HG03175 (cell line): ENCODE measurements at regions not wholly inside any gene's neighbourhood (a gene's known extent, or its start where the extent isn't known, plus 50 kb on each side); places are given as distances from the start of the nearest gene placed in this dataset.
"Not testable (repeated sequence)": the region's sequence is repeated elsewhere in the genome, so short reads cannot be mapped to it uniquely, and the experiment has no call there.

Experiments
- ATAC-seq: cut with Tn5 transposase; IDR thresholded peaks from one replicate; pipeline ENCODE4 v1.9.1; 2021; ENCODE audit warnings: mild to moderate bottlenecking, moderate library complexity; ENCODE audit not compliant: unreplicated experiment

DNA sequence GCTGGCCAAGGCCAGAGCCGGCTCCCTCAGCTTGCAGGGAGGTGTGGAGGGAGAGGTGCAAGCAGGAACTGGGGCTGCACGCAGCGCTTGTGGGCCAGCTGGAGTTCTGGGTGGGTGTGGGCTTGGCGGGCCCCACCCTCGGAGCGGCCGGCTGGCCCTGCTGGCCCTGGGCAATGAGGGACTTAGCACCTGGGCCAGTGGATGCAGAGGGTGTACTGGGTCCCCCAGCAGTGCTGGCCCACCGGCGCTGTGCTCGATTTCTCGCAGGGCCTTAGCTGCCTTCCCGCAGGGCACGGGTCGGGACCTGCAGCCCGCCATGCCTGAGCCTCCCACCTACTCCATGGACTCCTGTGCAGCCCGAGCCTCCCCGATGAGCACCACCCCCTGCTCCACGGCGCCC, 115.6 kb upstream of the MARK1 start:
- ATAC-seq, result not testable (repeated sequence)

- ATAC-seq, result no peak
Observed at GRCh38 chr1:220410611-220411010, 117.3 kb upstream of the MARK1 start.

DNA sequence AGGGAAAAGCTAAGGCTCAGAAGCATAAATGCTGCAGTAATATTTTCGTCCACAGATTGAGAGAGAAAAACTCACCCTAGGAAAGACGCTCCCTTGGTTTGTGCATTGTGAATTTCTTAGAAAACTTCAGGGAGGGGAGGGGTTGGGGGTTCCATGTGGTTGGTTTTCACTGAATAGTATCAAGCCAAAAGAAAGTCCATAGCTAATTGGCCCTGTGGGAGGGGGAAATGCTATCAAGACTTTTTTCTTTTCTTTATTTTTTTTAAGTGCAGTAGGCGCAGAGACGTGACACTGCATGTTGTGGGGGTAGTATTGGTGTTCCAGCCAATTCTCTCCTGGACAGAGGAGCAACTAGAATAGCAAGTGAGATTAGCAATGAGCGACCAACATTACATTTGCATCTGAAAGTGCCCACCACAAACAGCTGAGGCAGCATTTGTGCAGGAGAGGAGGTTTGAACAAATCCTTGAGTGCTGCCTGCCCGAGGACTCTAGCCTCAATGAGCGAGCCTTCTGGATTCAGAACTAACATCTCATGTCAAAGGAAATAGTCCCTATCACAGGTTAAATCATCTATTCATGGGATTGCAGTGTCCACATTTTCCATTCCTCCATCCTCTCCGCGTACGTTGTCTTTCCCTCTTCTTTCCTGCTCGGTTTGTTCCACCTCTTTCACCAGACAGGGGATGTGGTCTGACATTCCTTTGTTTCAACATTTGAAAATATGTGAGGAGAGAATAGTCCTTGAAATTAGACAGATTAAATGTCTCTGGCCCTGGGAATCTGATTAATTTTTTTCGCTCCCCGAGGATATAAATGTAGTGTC, 118.0 kb upstream of the MARK1 start:
- no peak for ATAC-seq

GRCh38 chr1:220407191-220407590, 120.7 kb upstream of the MARK1 start:
- ATAC-seq, result no peak

- ATAC-seq, result no peak
Observed at GRCh38 chr1:220398238-220398637, 126.0 kb upstream of the RAB3GAP2 start.

- ATAC-seq, result no peak
Observed at GRCh38 chr1:220391491-220391890, 119.2 kb upstream of the RAB3GAP2 start.

GRCh38 chr1:220389634-220390033, 117.4 kb upstream of the RAB3GAP2 start:
- ATAC-seq, result no peak

GRCh38 chr1:220386494-220387195, 114.4 kb upstream of the RAB3GAP2 start:
- ATAC-seq, result no peak

GRCh38 chr1:220385158-220385557, 112.9 kb upstream of the RAB3GAP2 start:
- no peak for ATAC-seq

- no peak for ATAC-seq
Observed at GRCh38 chr1:220382994-220383393, 110.7 kb upstream of the RAB3GAP2 start.

- ATAC-seq, result no peak
Observed at GRCh38 chr1:220380885-220381284, 108.6 kb upstream of the RAB3GAP2 start.

GRCh38 chr1:220378571-220379302, 106.5 kb upstream of the RAB3GAP2 start:
- ATAC-seq, result no peak

- ATAC-seq, result no peak
Observed at GRCh38 chr1:220375715-220376114, 103.5 kb upstream of the RAB3GAP2 start.

GRCh38 chr1:220374449-220374848, 102.2 kb upstream of the RAB3GAP2 start:
- ATAC-seq, result no peak

GRCh38 chr1:220372451-220372850, 100.2 kb upstream of the RAB3GAP2 start:
- ATAC-seq, result no peak

- no peak for ATAC-seq
Observed at GRCh38 chr1:220371324-220371723, 99.1 kb upstream of the RAB3GAP2 start.

DNA sequence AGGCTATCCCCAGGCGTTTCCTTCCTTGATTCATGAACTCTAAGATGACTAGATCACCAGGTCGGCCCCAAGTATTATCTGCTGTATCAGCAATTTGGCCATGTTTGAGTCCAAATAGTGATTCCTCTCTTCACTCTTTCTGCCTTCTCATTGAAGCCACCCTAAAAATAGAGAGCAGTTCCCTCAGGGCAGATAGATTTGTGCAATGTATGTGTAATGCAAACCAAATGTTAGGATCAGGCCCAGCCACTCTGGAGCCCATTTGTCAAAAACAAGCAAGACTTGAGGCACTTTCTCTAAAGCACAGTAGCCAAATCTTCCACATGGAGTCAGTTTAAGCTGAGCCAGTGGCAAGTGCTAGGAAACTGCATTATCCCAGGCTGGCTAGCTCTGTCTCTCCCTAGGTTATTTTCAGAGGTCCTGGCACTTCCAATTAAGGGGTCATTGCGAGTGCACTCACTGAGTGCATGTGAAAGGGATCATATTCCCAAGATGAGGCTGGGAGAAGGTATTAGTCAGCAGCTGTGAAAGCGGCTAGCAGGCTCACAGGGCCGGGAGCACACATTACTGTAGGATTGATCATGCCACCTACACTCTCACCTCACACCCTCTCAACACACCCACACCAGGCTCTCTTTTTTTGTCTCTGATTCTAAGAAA, 97.9 kb upstream of the RAB3GAP2 start:
- no peak for ATAC-seq

DNA sequence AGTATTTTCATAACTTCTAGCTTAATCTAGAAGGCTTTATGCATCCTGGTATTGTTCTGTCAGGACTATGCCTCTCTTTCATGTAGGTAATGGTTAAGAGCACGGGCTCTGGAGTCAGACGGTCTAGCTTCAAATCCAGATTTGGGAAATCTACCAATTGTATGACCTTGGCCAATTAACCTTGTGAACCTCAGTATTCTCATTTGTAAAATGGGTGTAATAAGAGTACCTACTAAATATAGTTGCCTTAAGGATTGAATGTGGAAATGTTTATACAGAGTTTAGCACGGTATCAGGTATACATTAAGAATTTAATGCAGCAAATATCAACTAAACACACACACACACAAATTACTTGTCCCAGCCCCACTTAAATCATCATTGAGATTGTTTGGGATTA, 97.3 kb upstream of the RAB3GAP2 start:
- ATAC-seq, result no peak

GRCh38 chr1:220368352-220369265, 96.4 kb upstream of the RAB3GAP2 start:
- no peak for ATAC-seq

DNA sequence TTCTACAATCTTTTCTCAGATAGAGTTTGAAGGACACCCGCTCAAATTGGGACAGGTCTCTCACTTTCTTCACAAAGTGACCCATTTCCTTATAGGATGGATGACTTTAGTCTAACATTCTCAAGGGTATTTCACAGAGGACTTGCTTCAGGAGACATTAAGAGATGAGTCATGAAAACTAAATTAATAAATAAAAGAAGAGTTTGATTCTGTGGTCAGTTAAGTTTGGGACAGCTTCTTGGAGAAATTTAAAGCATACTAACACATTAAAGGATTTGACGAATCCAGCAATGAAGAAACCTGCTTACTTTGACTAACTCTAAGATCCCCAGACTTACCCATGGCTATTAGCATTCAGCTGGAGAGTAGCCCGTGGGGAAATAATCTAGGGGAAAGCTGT, 95.6 kb upstream of the RAB3GAP2 start:
- no peak for ATAC-seq
